ENCODE measurements at regions not wholly inside any gene's neighbourhood (a gene's known extent, or its start where the extent isn't known, plus 50 kb on each side); places are given as distances from the start of the nearest gene placed in this dataset.
A peak's percentile ranks its signal among the peaks of the same experiment; 100 is the strongest.

- DNase-seq, result no peak
- no peaks in the 10 kb centered on the region for H3K4me1 ChIP-seq (replicated peaks in 1 of 2)
- H3K36me3 ChIP-seq (replicated peaks in 1 of 2), result no peaks in the 10 kb centered on the region
- H3K27ac ChIP-seq, result no peak overlapping the region
- intact Hi-C loops (cut with DNase I), result no loop called here
- H3K9me3 ChIP-seq (replicated peaks in 1 of 3), result no peaks in the 10 kb centered on the region
- no peak overlapping the region for H3K4me3 ChIP-seq
- TF ChIP-seq, protein P1, sequence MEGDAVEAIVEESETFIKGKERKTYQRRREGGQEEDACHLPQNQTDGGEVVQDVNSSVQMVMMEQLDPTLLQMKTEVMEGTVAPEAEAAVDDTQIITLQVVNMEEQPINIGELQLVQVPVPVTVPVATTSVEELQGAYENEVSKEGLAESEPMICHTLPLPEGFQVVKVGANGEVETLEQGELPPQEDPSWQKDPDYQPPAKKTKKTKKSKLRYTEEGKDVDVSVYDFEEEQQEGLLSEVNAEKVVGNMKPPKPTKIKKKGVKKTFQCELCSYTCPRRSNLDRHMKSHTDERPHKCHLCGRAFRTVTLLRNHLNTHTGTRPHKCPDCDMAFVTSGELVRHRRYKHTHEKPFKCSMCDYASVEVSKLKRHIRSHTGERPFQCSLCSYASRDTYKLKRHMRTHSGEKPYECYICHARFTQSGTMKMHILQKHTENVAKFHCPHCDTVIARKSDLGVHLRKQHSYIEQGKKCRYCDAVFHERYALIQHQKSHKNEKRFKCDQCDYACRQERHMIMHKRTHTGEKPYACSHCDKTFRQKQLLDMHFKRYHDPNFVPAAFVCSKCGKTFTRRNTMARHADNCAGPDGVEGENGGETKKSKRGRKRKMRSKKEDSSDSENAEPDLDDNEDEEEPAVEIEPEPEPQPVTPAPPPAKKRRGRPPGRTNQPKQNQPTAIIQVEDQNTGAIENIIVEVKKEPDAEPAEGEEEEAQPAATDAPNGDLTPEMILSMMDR (IDR thresholded peaks at IDR 0.05), result no peak
- no peak for TF ChIP-seq POLR2A (IDR thresholded peaks at IDR 0.05)
- 49 to 70% (median 58%) methylated on average over 3 of the region's 3 CpGs for WGBS, 4 donors
- no peaks in the 10 kb centered on the region for H3K27me3 ChIP-seq
These were observed 64.2 kb upstream of the SLC22A15 start for GRCh38 chr1:115912116-115912515.

DNA sequence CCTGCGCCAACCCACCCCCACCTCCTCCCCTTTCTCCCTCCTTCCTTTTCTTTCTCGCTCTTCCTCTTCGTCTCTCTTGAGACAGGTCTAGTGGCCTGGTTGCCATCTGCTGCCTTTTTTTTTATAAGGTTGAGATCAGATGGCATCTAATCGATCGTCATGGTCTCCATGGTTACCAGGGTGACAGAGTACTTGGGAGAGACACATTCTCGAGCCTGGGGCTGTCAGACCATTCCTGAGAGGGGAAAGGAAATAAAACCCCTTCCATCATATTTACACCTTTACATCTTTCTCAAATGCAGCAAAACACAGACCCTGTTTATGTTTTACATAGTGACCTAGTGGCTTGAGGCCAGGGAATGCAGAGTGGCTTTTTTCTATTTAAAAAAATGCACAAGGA, 53.5 kb upstream of the SLC22A15 start:
- intact Hi-C loops (cut with DNase I), result no loop called here
- TF ChIP-seq, protein P1 (IDR thresholded peaks at IDR 0.05), result no peak
- TF ChIP-seq POLR2A (IDR thresholded peaks at IDR 0.05), result no peak
- no peak for DNase-seq
- no peak overlapping the region for H3K4me3 ChIP-seq
- no peaks in the 10 kb centered on the region for H3K4me1 ChIP-seq (replicated peaks in 1 of 2)
- H3K27me3 ChIP-seq, result no peaks in the 10 kb centered on the region
- H3K36me3 ChIP-seq (replicated peaks in 1 of 2), result no peaks in the 10 kb centered on the region
- H3K27ac ChIP-seq, result no peak overlapping the region
- 70 to 80% (median 74%) methylated on average over 6 of the region's 6 CpGs for WGBS, 4 donors
- no peaks in the 10 kb centered on the region for H3K9me3 ChIP-seq (replicated peaks in 1 of 3)

- WGBS, 4 donors, result 57 to 75% (median 69%) methylated on average over 5 of the region's 5 CpGs
- DNase-seq, result no peak
- TF ChIP-seq, protein P1 (IDR thresholded peaks at IDR 0.05), result no peak
- TF ChIP-seq POLR2A (IDR thresholded peaks at IDR 0.05), result no peak
- Histone ChIP-seq H3K27ac (no peak overlapping the region), H3K36me3 (replicated peaks in 1 of 2) (no peaks in the 10 kb centered on the region), H3K9me3 (replicated peaks in 1 of 3) (no peaks in the 10 kb centered on the region), H3K27me3 (no peaks in the 10 kb centered on the region), H3K4me3 (no peak overlapping the region), H3K4me1 (replicated peaks in 1 of 2) (peaks cover 0 to 3% of the 10 kb centered on the region in 2 donors)
- intact Hi-C loops (cut with DNase I), result no loop called here
These were observed 51.5 kb upstream of the SLC22A15 start for GRCh38 chr1:115924770-115925169.

- H3K4me1 ChIP-seq (replicated peaks in 1 of 2), result peaks cover 5 to 10% of the 10 kb centered on the region in 2 donors
- intact Hi-C loops (cut with DNase I), result no loop called here
- WGBS, 4 donors, result 31 to 37% (median 32%) methylated on average over 6 of the region's 6 CpGs
- peak overlapping the region in 1 of 4 donors; percentile 26 for H3K4me3 ChIP-seq
- DNase-seq, result peak in 6 of 7 donors; percentile 10 to 62 (median 26)
- H3K36me3 ChIP-seq (replicated peaks in 1 of 2), result no peaks in the 10 kb centered on the region
- TF ChIP-seq, protein P1 (IDR thresholded peaks at IDR 0.05), result no peak
- TF ChIP-seq POLR2A (IDR thresholded peaks at IDR 0.05), result peak in 1 of 2 donors; percentile 13
- H3K27ac ChIP-seq, result no peak overlapping the region
- no peaks in the 10 kb centered on the region for H3K9me3 ChIP-seq (replicated peaks in 1 of 3)
- no peaks in the 10 kb centered on the region for H3K27me3 ChIP-seq
These were observed 50.8 kb upstream of the SLC22A15 start for GRCh38 chr1:115925467-115925866.

Small RNAs in the stretch of these regions (small RNA-seq; reads per million reads assigned to genes)
- 0 reads per million in 2 donors for gene AL357137.1
